LNCAP (cell line): ENCODE measurements at regions not wholly inside any gene's neighbourhood (a gene's known extent, or its start where the extent isn't known, plus 50 kb on each side); places are given as distances from the start of the nearest gene placed in this dataset.

ENCODE experiments used
- CTCF ChIP-seq: fragments of 450-650 bp; IDR thresholded peaks from 2 replicates; pipeline ENCODE4 v1.5.1; 2017; ENCODE audit warnings: mild to moderate bottlenecking

- TF ChIP-seq CTCF, result no peak
Observed at GRCh38 chr22:48262596-48263430, 1500.4 kb downstream of the TBC1D22A start.

GRCh38 chr22:48261706-48262105 lies 1499.3 kb downstream of the TBC1D22A start:
- TF ChIP-seq CTCF, result no peak

- TF ChIP-seq CTCF, result no peak
Observed at GRCh38 chr22:48261048-48261621, 1498.7 kb downstream of the TBC1D22A start.

- no peak for TF ChIP-seq CTCF
Observed at GRCh38 chr22:48259991-48260670, 1497.7 kb downstream of the TBC1D22A start.

GRCh38 chr22:48258811-48259210 lies 1496.4 kb downstream of the TBC1D22A start:
- TF ChIP-seq CTCF, result no peak

- no peak for TF ChIP-seq CTCF
Observed at GRCh38 chr22:48258064-48258701, 1495.7 kb downstream of the TBC1D22A start.

GRCh38 chr22:48257685-48258055 lies 1495.2 kb downstream of the TBC1D22A start:
- no peak for TF ChIP-seq CTCF
